Stomach (tissue), 8 donors: ENCODE measurements at regions not wholly inside any gene's neighbourhood (a gene's known extent, or its start where the extent isn't known, plus 50 kb on each side); places are given as distances from the start of the nearest gene placed in this dataset.
"Not testable (repeated sequence)": the region's sequence is repeated elsewhere in the genome, so short reads cannot be mapped to it uniquely, and the experiment has no call there.

Source experiments
- DNase-seq, 2 donors: peaks; one replicate each; pipeline versions ENCODE4 v3.0.0 to v3.0.0-alpha.2; 2013 to 2019
- H3K27ac ChIP-seq, 5 donors: fragments of 200-600 bp in 4 of 5; sonication (generic) in 4 of 5; one replicate each; pipeline ENCODE4 v1.5.1; 2013 to 2019; ENCODE audit warnings: mild to moderate bottlenecking in 1 of 5, moderate library complexity in 1 of 5
- H3K27me3 ChIP-seq, 3 donors: fragments of 200-600 bp; sonication (generic); one replicate each; pipeline ENCODE4 v1.5.1; 2017 to 2019; ENCODE audit warnings: mixed run types in 1 of 3
- H3K36me3 ChIP-seq, 4 donors: fragments of 200-600 bp; sonication (generic); 1 replicate in 3 of 4; 2 replicates in 1 of 4; pipeline ENCODE4 v1.5.1; 2016 to 2019
- H3K4me1 ChIP-seq, 4 donors: fragments of 200-600 bp; sonication (generic); one replicate each; pipeline ENCODE4 v1.5.1; 2016 to 2019
- H3K4me3 ChIP-seq, 4 donors: fragments of 200-600 bp; sonication (generic) in 3 of 4; one replicate each; pipeline ENCODE4 v1.5.1; 2016 to 2019; ENCODE audit warnings: mild to moderate bottlenecking in 1 of 4
- H3K9me3 ChIP-seq, 4 donors: fragments of 200-600 bp; sonication (generic); one replicate each; pipeline ENCODE4 v1.5.1; 2016 to 2019
- EP300 ChIP-seq: sonication (generic); formaldehyde crosslinking; IDR thresholded peaks from one replicate; pipeline ENCODE4 v1.6.1; 2017; ENCODE audit warnings: antibody characterized with exemption
- POLR2A ChIP-seq, 4 donors: fragments of 450-650 bp; IDR thresholded peaks; one replicate each; pipeline ENCODE4 v1.6.1; 2016; ENCODE audit warnings: antibody characterized with exemption in 4 of 4, control low read depth in 2 of 4, mild to moderate bottlenecking in 1 of 4, moderate library complexity in 1 of 4
- POLR2AphosphoS5 ChIP-seq, 3 donors: sonication (generic); formaldehyde crosslinking; IDR thresholded peaks; one replicate each; pipeline ENCODE4 v1.6.1; 2016; ENCODE audit warnings: antibody characterized with exemption in 3 of 3
- WGBS, 5 donors: extraction: QIAGEN DNeasy Blood & Tissue Kit in 3 of 5; methylation state at CpG; one replicate each; pipeline versions ENCODE4 v1.1.5 to v1.1.7; 2013 to 2018; 5-methylcytosine and 5-hydroxymethylcytosine counted together
- intact Hi-C: fragments of 100-400 bp; cut with DNase I; formaldehyde crosslinking; loops from one replicate; pipeline ENCODE4 v1.15.1; 2023; ENCODE audit warnings: low total_unique reads
- TF ChIP-seq, protein P1 (sequence below), 7 experiments: fragments of 450-650 bp in 4 of 7; fragments of 200-600 bp in 3 of 7; sonication (generic) in 3 of 7; IDR thresholded peaks; one replicate each; pipeline ENCODE4 v1.5.1; 2016 to 2019; ENCODE audit warnings: antibody characterized with exemption in 7 of 7, control low read depth in 2 of 7, mild to moderate bottlenecking in 1 of 7
- donor health status: healthy with polysubstance abuse.
- donor health status: Bipolar disorder and iron deficiency.
- donor health status: healthy.

DNA sequence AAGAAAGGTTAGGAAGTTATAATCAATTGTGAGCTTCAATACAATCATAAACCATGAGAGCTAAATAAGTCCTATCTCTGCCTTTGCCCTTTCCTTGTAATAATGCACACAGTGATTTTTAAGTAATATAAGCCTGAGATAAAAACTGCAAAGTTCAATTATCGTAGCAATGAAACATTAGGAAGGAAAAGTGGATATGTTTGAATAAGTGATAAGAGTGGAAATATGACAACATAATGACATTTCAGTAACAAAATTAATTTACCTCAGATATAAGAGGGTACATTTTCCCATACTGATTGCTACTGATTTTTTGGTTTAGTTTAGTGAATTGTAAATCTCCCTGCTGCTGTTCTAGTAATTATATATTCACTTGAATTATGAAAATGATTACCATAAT lies 164.2 kb upstream of the FANCL start:
- Histone ChIP-seq H3K4me1 (no peaks in the 10 kb centered on the region), H3K27me3 (no peaks in the 10 kb centered on the region), H3K4me3 (no peak overlapping the region), H3K9me3 (no peaks in the 10 kb centered on the region), H3K36me3 (no peaks in the 10 kb centered on the region), H3K27ac (no peak overlapping the region)
- DNase-seq = no peak
- intact Hi-C loops = no loop called here
- TF ChIP-seq POLR2A (IDR thresholded peaks at IDR 0.05) = no peak
- TF ChIP-seq, protein P1, sequence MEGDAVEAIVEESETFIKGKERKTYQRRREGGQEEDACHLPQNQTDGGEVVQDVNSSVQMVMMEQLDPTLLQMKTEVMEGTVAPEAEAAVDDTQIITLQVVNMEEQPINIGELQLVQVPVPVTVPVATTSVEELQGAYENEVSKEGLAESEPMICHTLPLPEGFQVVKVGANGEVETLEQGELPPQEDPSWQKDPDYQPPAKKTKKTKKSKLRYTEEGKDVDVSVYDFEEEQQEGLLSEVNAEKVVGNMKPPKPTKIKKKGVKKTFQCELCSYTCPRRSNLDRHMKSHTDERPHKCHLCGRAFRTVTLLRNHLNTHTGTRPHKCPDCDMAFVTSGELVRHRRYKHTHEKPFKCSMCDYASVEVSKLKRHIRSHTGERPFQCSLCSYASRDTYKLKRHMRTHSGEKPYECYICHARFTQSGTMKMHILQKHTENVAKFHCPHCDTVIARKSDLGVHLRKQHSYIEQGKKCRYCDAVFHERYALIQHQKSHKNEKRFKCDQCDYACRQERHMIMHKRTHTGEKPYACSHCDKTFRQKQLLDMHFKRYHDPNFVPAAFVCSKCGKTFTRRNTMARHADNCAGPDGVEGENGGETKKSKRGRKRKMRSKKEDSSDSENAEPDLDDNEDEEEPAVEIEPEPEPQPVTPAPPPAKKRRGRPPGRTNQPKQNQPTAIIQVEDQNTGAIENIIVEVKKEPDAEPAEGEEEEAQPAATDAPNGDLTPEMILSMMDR (IDR thresholded peaks at IDR 0.05) = no peak
- no peak for TF ChIP-seq EP300
- no peak for TF ChIP-seq POLR2AphosphoS5 (IDR thresholded peaks at IDR 0.05)
- 23 to 59% (median 39%) methylated on average over 1 of the region's 1 CpG for WGBS, 5 donors

GRCh38 chr2:58401936-58402335 lies 160.8 kb upstream of the FANCL start:
- TF ChIP-seq POLR2AphosphoS5 (IDR thresholded peaks at IDR 0.05) (no peak), POLR2A (IDR thresholded peaks at IDR 0.05) (no peak), EP300 (no peak)
- TF ChIP-seq, protein P1 (IDR thresholded peaks at IDR 0.05) = no peak
- no peak overlapping the region for H3K27ac ChIP-seq
- H3K9me3 ChIP-seq = no peaks in the 10 kb centered on the region
- no peak overlapping the region for H3K4me3 ChIP-seq
- DNase-seq = no peak
- intact Hi-C loops = no loop called here
- no peaks in the 10 kb centered on the region for H3K27me3 ChIP-seq
- no peaks in the 10 kb centered on the region for H3K36me3 ChIP-seq
- H3K4me1 ChIP-seq = no peaks in the 10 kb centered on the region
- 56 to 75% (median 71%) methylated on average over 2 of the region's 2 CpGs for WGBS, 5 donors

DNA sequence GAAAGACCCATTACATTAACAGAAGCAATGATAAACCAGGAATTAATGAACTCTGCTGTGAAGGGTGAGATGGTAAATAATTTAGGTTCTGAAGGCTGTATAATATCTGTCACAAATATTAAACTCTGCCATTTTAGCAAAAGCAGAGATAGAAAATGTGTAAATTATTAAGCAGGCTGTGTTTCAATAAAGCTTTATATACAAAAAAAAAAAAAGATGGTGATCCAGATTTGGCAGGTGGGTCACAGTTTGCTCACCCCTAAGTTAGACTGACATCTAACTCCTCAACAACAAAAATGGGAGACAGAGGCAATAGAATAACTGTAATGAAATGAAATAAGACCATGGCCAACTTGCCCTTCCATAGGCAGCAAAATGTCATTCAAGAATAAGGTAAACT lies 157.3 kb upstream of the FANCL start:
- Histone ChIP-seq H3K36me3 (no peaks in the 10 kb centered on the region), H3K4me3 (no peak overlapping the region), H3K27me3 (no peaks in the 10 kb centered on the region), H3K9me3 (no peaks in the 10 kb centered on the region), H3K4me1 (no peaks in the 10 kb centered on the region), H3K27ac (no peak overlapping the region)
- intact Hi-C loops = no loop called here
- TF ChIP-seq POLR2A (IDR thresholded peaks at IDR 0.05) (no peak), EP300 (no peak), POLR2AphosphoS5 (IDR thresholded peaks at IDR 0.05) (no peak)
- TF ChIP-seq, protein P1 (IDR thresholded peaks at IDR 0.05) = no peak
- DNase-seq = no peak

GRCh38 chr2:58387701-58388100 lies 146.6 kb upstream of the FANCL start:
- DNase-seq = no peak
- H3K36me3 ChIP-seq = no peaks in the 10 kb centered on the region
- TF ChIP-seq EP300 (no peak), POLR2AphosphoS5 (IDR thresholded peaks at IDR 0.05) (no peak), POLR2A (IDR thresholded peaks at IDR 0.05) (no peak)
- TF ChIP-seq, protein P1 (IDR thresholded peaks at IDR 0.05) = no peak
- no peak overlapping the region for H3K27ac ChIP-seq
- WGBS, 5 donors = 94 to 100% (median 97%) methylated on average over 1 of the region's 1 CpG
- intact Hi-C loops = no loop called here
- H3K4me1 ChIP-seq = no peaks in the 10 kb centered on the region
- H3K27me3 ChIP-seq = no peaks in the 10 kb centered on the region
- H3K9me3 ChIP-seq = no peaks in the 10 kb centered on the region
- H3K4me3 ChIP-seq = no peak overlapping the region

DNA sequence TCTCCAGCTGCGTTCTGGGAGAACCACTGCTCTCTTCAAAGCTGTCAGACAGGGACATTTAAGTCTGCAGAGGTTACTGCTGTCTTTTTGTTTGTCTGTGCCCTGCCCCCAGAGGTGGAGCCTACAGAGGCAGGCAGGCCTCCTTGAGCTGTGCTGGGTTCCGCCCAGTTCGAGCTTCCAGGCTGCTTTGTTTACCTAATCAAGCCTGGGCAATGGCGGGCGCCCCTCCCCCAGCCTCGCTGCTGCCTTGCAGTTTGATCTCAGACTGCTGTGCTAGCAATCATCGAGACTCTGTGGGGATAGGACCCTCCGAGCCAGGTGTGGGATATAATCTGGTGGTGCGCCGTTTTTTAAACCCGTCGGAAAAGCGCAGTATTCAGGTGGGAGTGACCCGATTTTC lies 145.8 kb upstream of the FANCL start:
- 57 to 75% (median 63%) methylated on average over 11 to 14 of the region's 14 CpGs for WGBS, 5 donors
- H3K36me3 ChIP-seq, DNase-seq, H3K9me3 ChIP-seq, H3K4me1 ChIP-seq, H3K27me3 ChIP-seq, H3K27ac ChIP-seq, H3K4me3 ChIP-seq, intact Hi-C loops: not testable (repeated sequence)
